HG03354 (cell line): ENCODE measurements at regions not wholly inside any gene's neighbourhood (a gene's known extent, or its start where the extent isn't known, plus 50 kb on each side); places are given as distances from the start of the nearest gene placed in this dataset.
"Not testable (repeated sequence)": the region's sequence is repeated elsewhere in the genome, so short reads cannot be mapped to it uniquely, and the experiment has no call there.

Experiments
- ATAC-seq: cut with Tn5 transposase; IDR thresholded peaks from one replicate; pipeline ENCODE4 v1.9.1; 2021; ENCODE audit warnings: mild to moderate bottlenecking; ENCODE audit not compliant: unreplicated experiment, poor library complexity, severe bottlenecking

GRCh38 chr2:144990661-144991060 is 470.7 kb upstream of the ZEB2 start:
- no peak for ATAC-seq

GRCh38 chr2:144989579-144990270 is 469.8 kb upstream of the ZEB2 start:
- no peak for ATAC-seq

- ATAC-seq: no peak
These were observed 468.7 kb upstream of the ZEB2 start for GRCh38 chr2:144988591-144988990.

- no peak for ATAC-seq
These were observed 466.8 kb upstream of the ZEB2 start for GRCh38 chr2:144986691-144987090.

GRCh38 chr2:144984038-144984437 is 464.1 kb upstream of the ZEB2 start:
- ATAC-seq: no peak

GRCh38 chr2:144983107-144983506 is 463.2 kb upstream of the ZEB2 start:
- no peak for ATAC-seq

- ATAC-seq: no peak
These were observed 462.6 kb upstream of the ZEB2 start for GRCh38 chr2:144982481-144982880.

GRCh38 chr2:144975881-144976280 is 456.0 kb upstream of the ZEB2 start:
- no peak for ATAC-seq

GRCh38 chr2:144972676-144973075 is 452.8 kb upstream of the ZEB2 start:
- no peak for ATAC-seq

- ATAC-seq: no peak
These were observed 451.9 kb upstream of the ZEB2 start for GRCh38 chr2:144971786-144972335.

GRCh38 chr2:144970410-144970809 is 450.5 kb upstream of the ZEB2 start:
- not testable (repeated sequence) for ATAC-seq

- ATAC-seq: not testable (repeated sequence)
These were observed 449.6 kb upstream of the ZEB2 start for GRCh38 chr2:144969564-144969963.

GRCh38 chr2:144967961-144968360 is 448.0 kb upstream of the ZEB2 start:
- no peak for ATAC-seq

- ATAC-seq: no peak
These were observed 445.3 kb upstream of the ZEB2 start for GRCh38 chr2:144965172-144965571.

GRCh38 chr2:144963031-144963430 is 443.1 kb upstream of the ZEB2 start:
- no peak for ATAC-seq

GRCh38 chr2:144959416-144959815 is 439.5 kb upstream of the ZEB2 start:
- ATAC-seq: no peak

- no peak for ATAC-seq
These were observed 431.1 kb upstream of the ZEB2 start for GRCh38 chr2:144950899-144951560.

GRCh38 chr2:144948205-144948855 is 428.4 kb upstream of the ZEB2 start:
- no peak for ATAC-seq

- no peak for ATAC-seq
These were observed 427.8 kb upstream of the ZEB2 start for GRCh38 chr2:144947709-144948037.

GRCh38 chr2:144946263-144946662 is 426.3 kb upstream of the ZEB2 start:
- no peak for ATAC-seq
